Neutrophil (primary cell): ENCODE measurements at regions not wholly inside any gene's neighbourhood (a gene's known extent, or its start where the extent isn't known, plus 50 kb on each side); places are given as distances from the start of the nearest gene placed in this dataset.

ENCODE experiments used
- H3K27ac ChIP-seq: fragments of 200-600 bp; sonication (generic); 2 replicates; pipeline ENCODE4 v1.5.1; 2016; ENCODE audit warnings: mild to moderate bottlenecking, moderate library complexity
- H3K27me3 ChIP-seq: fragments of 200-600 bp; sonication (generic); 2 replicates; pipeline ENCODE4 v1.6.0; 2016; ENCODE audit warnings: mild to moderate bottlenecking
- H3K36me3 ChIP-seq: fragments of 200-600 bp; sonication (generic); 2 replicates; pipeline ENCODE4 v1.5.1; 2017
- H3K4me1 ChIP-seq, 2 experiments: fragments of 200-600 bp in 1 of 2; sonication (generic) in 1 of 2; 1 replicate in 1 of 2; 2 replicates in 1 of 2; pipeline versions ENCODE4 v1.5.1 to v1.6.1; 2013 to 2016; ENCODE audit warnings: low read depth in 1 of 2, low read length in 1 of 2, mild to moderate bottlenecking in 1 of 2, moderate library complexity in 1 of 2; ENCODE audit not compliant: control insufficient read depth in 1 of 2, insufficient read depth in 1 of 2
- H3K4me3 ChIP-seq, 2 experiments: fragments of 200-600 bp in 1 of 2; sonication (generic) in 1 of 2; 1 replicate in 1 of 2; 2 replicates in 1 of 2; pipeline ENCODE4 v1.5.1; 2013 to 2016; ENCODE audit warnings: low read depth in 1 of 2, low read length in 1 of 2, mild to moderate bottlenecking in 1 of 2, moderate library complexity in 1 of 2
- H3K9me3 ChIP-seq: fragments of 200-600 bp; sonication (generic); 2 replicates; pipeline ENCODE4 v1.5.1; 2016
- CTCF ChIP-seq: fragments of 200-600 bp; sonication (generic); IDR thresholded peaks from 2 replicates; pipeline ENCODE4 v1.5.1; 2016; ENCODE audit warnings: antibody characterized with exemption

DNA sequence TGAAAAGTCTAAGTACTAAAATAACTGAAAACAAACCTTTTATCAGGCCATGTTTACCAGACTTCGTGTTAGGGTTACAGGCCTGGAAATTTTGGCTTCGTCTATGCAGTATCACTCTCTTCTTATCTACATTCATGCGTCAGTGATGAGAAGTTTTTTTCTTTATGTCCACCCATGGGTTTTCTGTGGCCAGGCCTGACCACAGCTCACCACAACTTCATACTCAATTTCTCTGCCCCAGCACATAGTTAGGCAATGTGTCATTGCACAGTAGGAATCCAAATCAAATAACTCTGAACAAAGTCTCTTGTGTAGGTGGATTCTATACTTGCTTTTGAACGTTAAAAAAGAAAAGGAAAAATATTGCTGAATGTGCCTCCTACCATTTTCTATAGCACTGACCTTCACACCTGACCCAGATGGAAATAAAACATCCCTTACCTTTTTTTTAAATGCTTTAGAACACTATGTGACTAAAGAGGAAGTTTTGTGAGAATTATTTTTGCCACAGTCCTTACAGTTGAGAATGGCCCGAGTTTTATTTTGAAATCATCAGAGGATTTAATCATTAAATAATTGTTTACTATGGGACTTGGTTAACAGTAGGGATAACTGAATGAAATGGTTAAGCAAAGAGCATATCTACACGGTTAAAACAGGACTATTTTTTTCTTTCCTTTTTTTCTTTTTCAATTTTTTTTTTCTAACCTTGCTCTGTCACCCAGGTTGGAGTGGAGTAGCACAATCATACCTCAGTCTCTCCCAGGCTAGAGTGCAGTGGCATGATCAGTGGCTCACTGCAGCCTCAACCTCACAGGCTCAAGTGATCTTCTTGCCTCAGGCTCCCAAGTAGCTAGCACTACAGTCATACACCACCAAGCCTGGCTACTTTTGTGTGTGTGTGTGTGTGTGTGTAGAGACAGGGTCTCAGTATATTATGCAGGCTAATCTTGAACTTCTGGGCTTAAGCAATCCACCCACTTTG, 1247.0 kb upstream of the ACO1 start:
- no peaks in the 10 kb centered on the region for H3K9me3 ChIP-seq
- H3K4me3 ChIP-seq, result no peak overlapping the region
- no peaks in the 10 kb centered on the region for H3K27me3 ChIP-seq
- no peaks in the 10 kb centered on the region for H3K4me1 ChIP-seq
- no peaks in the 10 kb centered on the region for H3K36me3 ChIP-seq
- H3K27ac ChIP-seq, result no peak overlapping the region
- no peak for TF ChIP-seq CTCF

- Histone ChIP-seq H3K9me3 (no peaks in the 10 kb centered on the region), H3K4me3 (no peak overlapping the region), H3K27me3 (no peaks in the 10 kb centered on the region), H3K4me1 (no peaks in the 10 kb centered on the region), H3K36me3 (no peaks in the 10 kb centered on the region), H3K27ac (no peak overlapping the region)
- no peak for TF ChIP-seq CTCF
These were observed 1244.1 kb upstream of the ACO1 start for GRCh38 chr9:31140316-31140715.

GRCh38 chr9:31142456-31142855, 1242.0 kb upstream of the ACO1 start:
- no peaks in the 10 kb centered on the region for H3K36me3 ChIP-seq
- no peaks in the 10 kb centered on the region for H3K4me1 ChIP-seq
- TF ChIP-seq CTCF, result no peak

GRCh38 chr9:31144614-31145013, 1239.8 kb upstream of the ACO1 start:
- TF ChIP-seq CTCF, result no peak
- H3K36me3 ChIP-seq, result no peaks in the 10 kb centered on the region
- no peaks in the 10 kb centered on the region for H3K9me3 ChIP-seq
- no peaks in the 10 kb centered on the region for H3K27me3 ChIP-seq
- no peaks in the 10 kb centered on the region for H3K4me1 ChIP-seq
- no peak overlapping the region for H3K4me3 ChIP-seq
- H3K27ac ChIP-seq, result no peak overlapping the region

More at GRCh38 chr9:31142456-31142855, 1242.0 kb upstream of the ACO1 start:
- Histone ChIP-seq H3K4me3 (no peak overlapping the region), H3K27me3 (no peaks in the 10 kb centered on the region), H3K9me3 (no peaks in the 10 kb centered on the region), H3K27ac (no peak overlapping the region)

GRCh38 chr9:31146485-31147166, 1237.8 kb upstream of the ACO1 start:
- H3K4me1 ChIP-seq, result no peaks in the 10 kb centered on the region
- H3K27me3 ChIP-seq, result no peaks in the 10 kb centered on the region
- no peak overlapping the region for H3K4me3 ChIP-seq
- no peak for TF ChIP-seq CTCF
- no peaks in the 10 kb centered on the region for H3K9me3 ChIP-seq
- no peak overlapping the region for H3K27ac ChIP-seq
- H3K36me3 ChIP-seq, result no peaks in the 10 kb centered on the region
